ENCODE measurements at regions not wholly inside any gene's neighbourhood (a gene's known extent, or its start where the extent isn't known, plus 50 kb on each side); places are given as distances from the start of the nearest gene placed in this dataset.
A peak's percentile ranks its signal among the peaks of the same experiment; 100 is the strongest.
"Not testable (repeated sequence)": the region's sequence is repeated elsewhere in the genome, so short reads cannot be mapped to it uniquely, and the experiment has no call there.

GRCh38 chr6:81894306-81894705 is 141.8 kb upstream of the TENT5A start:
- Histone ChIP-seq H3K27me3 (replicated peaks in 2 of 5; ENCODE audit: control insufficient read depth in 4 of 5, insufficient read depth in 5 of 5, low read length in 4 of 5) (no peaks in the 10 kb centered on the region), H3K27ac (ENCODE audit: insufficient read depth in 1 of 2, low read depth in 1 of 2, low read length in 2 of 2, poor library complexity in 1 of 2, severe bottlenecking in 2 of 2) (no peak overlapping the region), H3K9me3 (ENCODE audit: control extremely low read depth in 1 of 5, control insufficient read depth in 4 of 5, insufficient read depth in 2 of 5, low read depth in 1 of 5, low read length in 4 of 5) (no peaks in the 10 kb centered on the region), H3K4me1 (ENCODE audit: control extremely low read depth in 1 of 4, control insufficient read depth in 4 of 4, insufficient read depth in 4 of 4, low read length in 3 of 4) (no peaks in the 10 kb centered on the region), H3K4me3 (ENCODE audit: control insufficient read depth in 1 of 7, extremely low read depth in 1 of 7, insufficient read depth in 4 of 7, low read depth in 2 of 7, low read length in 6 of 7) (no peak overlapping the region), H3K36me3 (ENCODE audit: control insufficient read depth in 4 of 4, insufficient read depth in 4 of 4, low read length in 3 of 4) (no peaks in the 10 kb centered on the region)
- 100% methylated on average over 3 of the region's 4 CpGs for WGBS (ENCODE audit: insufficient coverage)
- POLR2A ChIA-PET: no interaction called here
- DNase-seq: no peak
- CTCF ChIA-PET: no interaction called here

GRCh38 chr6:81892891-81893290 is 140.4 kb upstream of the TENT5A start:
- no peaks in the 10 kb centered on the region for H3K9me3 ChIP-seq (ENCODE audit: control extremely low read depth in 1 of 5, control insufficient read depth in 4 of 5, insufficient read depth in 2 of 5, low read depth in 1 of 5, low read length in 4 of 5)
- H3K4me1 ChIP-seq (ENCODE audit: control extremely low read depth in 1 of 4, control insufficient read depth in 4 of 4, insufficient read depth in 4 of 4, low read length in 3 of 4): no peaks in the 10 kb centered on the region
- no peaks in the 10 kb centered on the region for H3K36me3 ChIP-seq (ENCODE audit: control insufficient read depth in 4 of 4, insufficient read depth in 4 of 4, low read length in 3 of 4)
- ChIA-PET POLR2A (no interaction called here), CTCF (no interaction called here)
- H3K4me3 ChIP-seq (ENCODE audit: control insufficient read depth in 1 of 7, extremely low read depth in 1 of 7, insufficient read depth in 4 of 7, low read depth in 2 of 7, low read length in 6 of 7): no peak overlapping the region
- no peaks in the 10 kb centered on the region for H3K27me3 ChIP-seq (replicated peaks in 2 of 5; ENCODE audit: control insufficient read depth in 4 of 5, insufficient read depth in 5 of 5, low read length in 4 of 5)
- 88% methylated on average over 2 of the region's 3 CpGs for WGBS (ENCODE audit: insufficient coverage)
- peak in 2 of 3 donors; percentile 9 to 40 for DNase-seq
- H3K27ac ChIP-seq (ENCODE audit: insufficient read depth in 1 of 2, low read depth in 1 of 2, low read length in 2 of 2, poor library complexity in 1 of 2, severe bottlenecking in 2 of 2): no peak overlapping the region

- Histone ChIP-seq H3K36me3 (ENCODE audit: control insufficient read depth in 4 of 4, insufficient read depth in 4 of 4, low read length in 3 of 4) (no peaks in the 10 kb centered on the region), H3K4me1 (ENCODE audit: control extremely low read depth in 1 of 4, control insufficient read depth in 4 of 4, insufficient read depth in 4 of 4, low read length in 3 of 4) (no peaks in the 10 kb centered on the region), H3K9me3 (ENCODE audit: control extremely low read depth in 1 of 5, control insufficient read depth in 4 of 5, insufficient read depth in 2 of 5, low read depth in 1 of 5, low read length in 4 of 5) (peaks cover 0 to 5% (median 0%) of the 10 kb centered on the region in 5 experiments), H3K27ac (ENCODE audit: insufficient read depth in 1 of 2, low read depth in 1 of 2, low read length in 2 of 2, poor library complexity in 1 of 2, severe bottlenecking in 2 of 2) (no peak overlapping the region), H3K4me3 (ENCODE audit: control insufficient read depth in 1 of 7, extremely low read depth in 1 of 7, insufficient read depth in 4 of 7, low read depth in 2 of 7, low read length in 6 of 7) (no peak overlapping the region), H3K27me3 (replicated peaks in 2 of 5; ENCODE audit: control insufficient read depth in 4 of 5, insufficient read depth in 5 of 5, low read length in 4 of 5) (no peaks in the 10 kb centered on the region)
- 96% methylated on average over 5 of the region's 5 CpGs for WGBS (ENCODE audit: insufficient coverage)
- ChIA-PET CTCF (no interaction called here), POLR2A (no interaction called here)
- DNase-seq: no peak
Observed at GRCh38 chr6:81891874-81892273, 139.4 kb upstream of the TENT5A start.

- H3K27me3 ChIP-seq (replicated peaks in 2 of 5; ENCODE audit: control insufficient read depth in 4 of 5, insufficient read depth in 5 of 5, low read length in 4 of 5): no peaks in the 10 kb centered on the region
- WGBS (ENCODE audit: insufficient coverage): 95% methylated on average over 2 of the region's 2 CpGs
- no peak overlapping the region for H3K27ac ChIP-seq (ENCODE audit: insufficient read depth in 1 of 2, low read depth in 1 of 2, low read length in 2 of 2, poor library complexity in 1 of 2, severe bottlenecking in 2 of 2)
- no peak for DNase-seq
- POLR2A ChIA-PET: no interaction called here
- no peaks in the 10 kb centered on the region for H3K4me1 ChIP-seq (ENCODE audit: control extremely low read depth in 1 of 4, control insufficient read depth in 4 of 4, insufficient read depth in 4 of 4, low read length in 3 of 4)
- CTCF ChIA-PET: no interaction called here
- no peaks in the 10 kb centered on the region for H3K36me3 ChIP-seq (ENCODE audit: control insufficient read depth in 4 of 4, insufficient read depth in 4 of 4, low read length in 3 of 4)
- peaks cover 0 to 5% (median 0%) of the 10 kb centered on the region in 5 experiments for H3K9me3 ChIP-seq (ENCODE audit: control extremely low read depth in 1 of 5, control insufficient read depth in 4 of 5, insufficient read depth in 2 of 5, low read depth in 1 of 5, low read length in 4 of 5)
- H3K4me3 ChIP-seq (ENCODE audit: control insufficient read depth in 1 of 7, extremely low read depth in 1 of 7, insufficient read depth in 4 of 7, low read depth in 2 of 7, low read length in 6 of 7): no peak overlapping the region
Observed at GRCh38 chr6:81890846-81891245, 138.4 kb upstream of the TENT5A start.

GRCh38 chr6:81889377-81890053 is 137.0 kb upstream of the TENT5A start:
- CTCF ChIA-PET: no interaction called here
- 100% methylated on average over 2 of the region's 6 CpGs for WGBS (ENCODE audit: insufficient coverage)

GRCh38 chr6:81886909-81887308 is 134.4 kb upstream of the TENT5A start:
- POLR2A ChIA-PET; H3K4me3 ChIP-seq (ENCODE audit: control insufficient read depth in 1 of 7, extremely low read depth in 1 of 7, insufficient read depth in 4 of 7, low read depth in 2 of 7, low read length in 6 of 7); DNase-seq; H3K27me3 ChIP-seq (replicated peaks in 2 of 5; ENCODE audit: control insufficient read depth in 4 of 5, insufficient read depth in 5 of 5, low read length in 4 of 5); H3K27ac ChIP-seq (ENCODE audit: insufficient read depth in 1 of 2, low read depth in 1 of 2, low read length in 2 of 2, poor library complexity in 1 of 2, severe bottlenecking in 2 of 2); H3K4me1 ChIP-seq (ENCODE audit: control extremely low read depth in 1 of 4, control insufficient read depth in 4 of 4, insufficient read depth in 4 of 4, low read length in 3 of 4); CTCF ChIA-PET; H3K9me3 ChIP-seq (ENCODE audit: control extremely low read depth in 1 of 5, control insufficient read depth in 4 of 5, insufficient read depth in 2 of 5, low read depth in 1 of 5, low read length in 4 of 5); H3K36me3 ChIP-seq (ENCODE audit: control insufficient read depth in 4 of 4, insufficient read depth in 4 of 4, low read length in 3 of 4): not testable (repeated sequence)
- WGBS (ENCODE audit: insufficient coverage): no CpG with 5 or more reads among the region's 1 CpG

More at GRCh38 chr6:81889377-81890053, 137.0 kb upstream of the TENT5A start:
- POLR2A ChIA-PET: no interaction called here
- no peak for DNase-seq
- Histone ChIP-seq H3K27ac (ENCODE audit: insufficient read depth in 1 of 2, low read depth in 1 of 2, low read length in 2 of 2, poor library complexity in 1 of 2, severe bottlenecking in 2 of 2) (no peak overlapping the region), H3K36me3 (ENCODE audit: control insufficient read depth in 4 of 4, insufficient read depth in 4 of 4, low read length in 3 of 4) (no peaks in the 10 kb centered on the region), H3K4me3 (ENCODE audit: control insufficient read depth in 1 of 7, extremely low read depth in 1 of 7, insufficient read depth in 4 of 7, low read depth in 2 of 7, low read length in 6 of 7) (no peak overlapping the region), H3K4me1 (ENCODE audit: control extremely low read depth in 1 of 4, control insufficient read depth in 4 of 4, insufficient read depth in 4 of 4, low read length in 3 of 4) (no peaks in the 10 kb centered on the region), H3K9me3 (ENCODE audit: control extremely low read depth in 1 of 5, control insufficient read depth in 4 of 5, insufficient read depth in 2 of 5, low read depth in 1 of 5, low read length in 4 of 5) (peaks cover 0 to 5% (median 0%) of the 10 kb centered on the region in 5 experiments), H3K27me3 (replicated peaks in 2 of 5; ENCODE audit: control insufficient read depth in 4 of 5, insufficient read depth in 5 of 5, low read length in 4 of 5) (no peaks in the 10 kb centered on the region)

GRCh38 chr6:81886157-81886556 is 133.7 kb upstream of the TENT5A start:
- Histone ChIP-seq H3K4me3 (ENCODE audit: control insufficient read depth in 1 of 7, extremely low read depth in 1 of 7, insufficient read depth in 4 of 7, low read depth in 2 of 7, low read length in 6 of 7) (no peak overlapping the region), H3K27me3 (replicated peaks in 2 of 5; ENCODE audit: control insufficient read depth in 4 of 5, insufficient read depth in 5 of 5, low read length in 4 of 5) (no peaks in the 10 kb centered on the region), H3K4me1 (ENCODE audit: control extremely low read depth in 1 of 4, control insufficient read depth in 4 of 4, insufficient read depth in 4 of 4, low read length in 3 of 4) (no peaks in the 10 kb centered on the region), H3K27ac (ENCODE audit: insufficient read depth in 1 of 2, low read depth in 1 of 2, low read length in 2 of 2, poor library complexity in 1 of 2, severe bottlenecking in 2 of 2) (no peak overlapping the region), H3K36me3 (ENCODE audit: control insufficient read depth in 4 of 4, insufficient read depth in 4 of 4, low read length in 3 of 4) (no peaks in the 10 kb centered on the region), H3K9me3 (ENCODE audit: control extremely low read depth in 1 of 5, control insufficient read depth in 4 of 5, insufficient read depth in 2 of 5, low read depth in 1 of 5, low read length in 4 of 5) (peaks cover 0 to 5% (median 0%) of the 10 kb centered on the region in 5 experiments)
- 100% methylated on average over 2 of the region's 2 CpGs for WGBS (ENCODE audit: insufficient coverage)
- DNase-seq: no peak
- POLR2A ChIA-PET: no interaction called here
- CTCF ChIA-PET: no interaction called here

Data from common myeloid progenitor, CD34-positive (primary cell).